Hepatocyte (in vitro differentiated cells): ENCODE measurements at regions not wholly inside any gene's neighbourhood (a gene's known extent, or its start where the extent isn't known, plus 50 kb on each side); places are given as distances from the start of the nearest gene placed in this dataset.
"Not testable (repeated sequence)": the region's sequence is repeated elsewhere in the genome, so short reads cannot be mapped to it uniquely, and the experiment has no call there.

Experiments used
- DNase-seq: peaks from one replicate; pipeline ENCODE4 v3.0.0-alpha.2; 2016; ENCODE audit warnings: low spot score
- H2AFZ ChIP-seq: fragments of 200-600 bp; sonication (generic); 2 replicates; pipeline ENCODE4 v1.6.0; 2016; ENCODE audit warnings: antibody characterized with exemption, mild to moderate bottlenecking
- H3K27ac ChIP-seq: fragments of 200-600 bp; sonication (generic); 2 replicates; pipeline ENCODE4 v1.5.1; 2016; ENCODE audit warnings: mild to moderate bottlenecking
- H3K27me3 ChIP-seq: fragments of 200-600 bp; sonication (generic); 2 replicates; pipeline ENCODE4 v1.6.1; 2016
- H3K36me3 ChIP-seq: fragments of 200-600 bp; sonication (generic); replicated peaks from 2 replicates; pipeline ENCODE4 v1.5.1; 2016; ENCODE audit warnings: low read depth; ENCODE audit not compliant: insufficient read depth
- H3K4me1 ChIP-seq: fragments of 200-600 bp; sonication (generic); 2 replicates; pipeline ENCODE4 v1.5.1; 2016; ENCODE audit warnings: mild to moderate bottlenecking, moderate library complexity; ENCODE audit not compliant: insufficient read depth
- H3K4me2 ChIP-seq: fragments of 200-600 bp; sonication (generic); 2 replicates; pipeline ENCODE4 v1.6.0; 2016
- H3K4me3 ChIP-seq: fragments of 200-600 bp; sonication (generic); 2 replicates; pipeline ENCODE4 v1.5.1; 2016; ENCODE audit warnings: mild to moderate bottlenecking
- H3K79me2 ChIP-seq: fragments of 200-600 bp; sonication (generic); 2 replicates; pipeline ENCODE4 v1.6.0; 2017; ENCODE audit warnings: mild to moderate bottlenecking
- H3K9me2 ChIP-seq: fragments of 200-600 bp; sonication (generic); replicated peaks from 2 replicates; pipeline ENCODE4 v1.6.0; 2017; ENCODE audit warnings: mild to moderate bottlenecking; ENCODE audit not compliant: insufficient read depth
- H3K9me3 ChIP-seq: fragments of 200-600 bp; sonication (generic); 2 replicates; pipeline ENCODE4 v1.5.1; 2016; ENCODE audit warnings: low read depth, mild to moderate bottlenecking
- H4K20me1 ChIP-seq: fragments of 200-600 bp; sonication (generic); 2 replicates; pipeline ENCODE4 v1.6.0; 2016; ENCODE audit warnings: mild to moderate bottlenecking; ENCODE audit not compliant: insufficient read depth, poor library complexity, severe bottlenecking
- EZH2 ChIP-seq: fragments of 200-600 bp; sonication (generic); IDR thresholded peaks from 2 replicates; pipeline ENCODE4 v1.6.1; 2016; ENCODE audit warnings: antibody characterized with exemption, mild to moderate bottlenecking, borderline replicate concordance
- EZH2phosphoT487 ChIP-seq: fragments of 200-600 bp; sonication (generic); IDR thresholded peaks from one replicate; pipeline ENCODE4 v1.6.1; 2018; ENCODE audit warnings: antibody characterized with exemption, mild to moderate bottlenecking, low read depth, moderate library complexity; ENCODE audit not compliant: unreplicated experiment, severe bottlenecking
- WGBS: methylation state at CpG from one replicate; pipeline ENCODE4 v1.1.6; 2016; ENCODE audit warnings: low lambda C conversion rate; ENCODE audit errors: missing lambda C conversion rate; 5-methylcytosine and 5-hydroxymethylcytosine counted together
- TF ChIP-seq, protein P1 (sequence below): fragments of 200-600 bp; sonication (generic); IDR thresholded peaks from 2 replicates; pipeline ENCODE4 v1.5.1; 2016; ENCODE audit warnings: antibody characterized with exemption, mild to moderate bottlenecking; ENCODE audit not compliant: poor library complexity

DNA sequence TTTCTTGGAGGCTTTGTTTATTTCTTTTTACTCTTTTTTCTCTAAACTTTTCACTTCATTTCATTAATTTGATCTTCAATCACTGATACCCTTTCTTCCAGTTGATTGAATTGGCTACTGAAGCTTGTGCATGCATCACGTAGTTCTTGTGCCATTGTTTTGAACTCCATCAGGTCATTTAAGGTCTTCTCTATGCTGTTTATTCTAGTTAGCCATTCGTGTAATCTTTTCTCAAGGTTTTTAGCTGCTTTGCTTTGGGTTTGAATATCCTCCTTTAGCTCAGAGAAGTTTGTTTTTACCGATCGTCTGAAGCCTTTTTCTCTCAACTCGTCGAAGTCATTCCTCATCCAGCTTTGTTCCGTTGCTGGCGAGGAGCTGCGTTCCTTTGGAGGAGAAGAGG is 189.9 kb downstream of the TTC6 start:
- not testable (repeated sequence) for H3K36me3 ChIP-seq, H3K27me3 ChIP-seq, H4K20me1 ChIP-seq, H3K9me3 ChIP-seq, H3K79me2 ChIP-seq, H2AFZ ChIP-seq, H3K27ac ChIP-seq, DNase-seq, H3K4me1 ChIP-seq, H3K4me3 ChIP-seq, H3K9me2 ChIP-seq, H3K4me2 ChIP-seq
- WGBS, result 86% methylated on average over 9 of the region's 9 CpGs

DNA sequence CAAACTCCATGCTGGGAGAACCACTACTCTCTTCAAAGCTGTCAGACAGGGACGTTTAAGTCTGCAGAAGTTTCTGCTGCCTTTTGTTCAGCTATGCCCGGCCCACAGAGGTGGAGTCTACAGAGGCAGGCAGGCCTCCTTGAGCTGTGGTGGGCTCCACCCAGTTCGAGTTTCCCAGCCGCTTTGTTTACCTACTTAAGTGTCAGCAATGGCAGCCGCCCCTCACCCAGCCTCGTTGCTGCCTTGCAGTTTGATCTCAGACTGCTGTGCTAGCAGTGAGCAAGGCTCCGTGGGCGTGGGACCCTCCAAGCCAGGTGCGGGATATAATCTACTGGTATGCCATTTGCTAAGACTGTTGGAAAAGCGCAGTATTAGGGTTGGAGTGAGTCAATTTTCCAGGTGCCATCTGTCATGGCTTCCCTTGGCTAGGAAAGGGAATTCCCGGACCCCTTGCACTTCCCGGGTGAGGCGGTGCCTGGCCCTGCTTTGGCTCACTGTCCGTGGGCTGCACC is 190.7 kb downstream of the TTC6 start:
- H2AFZ ChIP-seq, H3K4me2 ChIP-seq, H4K20me1 ChIP-seq, H3K36me3 ChIP-seq, H3K9me2 ChIP-seq, H3K4me3 ChIP-seq, H3K4me1 ChIP-seq, H3K27me3 ChIP-seq, H3K27ac ChIP-seq, DNase-seq, H3K9me3 ChIP-seq, H3K79me2 ChIP-seq: not testable (repeated sequence)
- WGBS, result 86% methylated on average over 14 of the region's 14 CpGs

DNA sequence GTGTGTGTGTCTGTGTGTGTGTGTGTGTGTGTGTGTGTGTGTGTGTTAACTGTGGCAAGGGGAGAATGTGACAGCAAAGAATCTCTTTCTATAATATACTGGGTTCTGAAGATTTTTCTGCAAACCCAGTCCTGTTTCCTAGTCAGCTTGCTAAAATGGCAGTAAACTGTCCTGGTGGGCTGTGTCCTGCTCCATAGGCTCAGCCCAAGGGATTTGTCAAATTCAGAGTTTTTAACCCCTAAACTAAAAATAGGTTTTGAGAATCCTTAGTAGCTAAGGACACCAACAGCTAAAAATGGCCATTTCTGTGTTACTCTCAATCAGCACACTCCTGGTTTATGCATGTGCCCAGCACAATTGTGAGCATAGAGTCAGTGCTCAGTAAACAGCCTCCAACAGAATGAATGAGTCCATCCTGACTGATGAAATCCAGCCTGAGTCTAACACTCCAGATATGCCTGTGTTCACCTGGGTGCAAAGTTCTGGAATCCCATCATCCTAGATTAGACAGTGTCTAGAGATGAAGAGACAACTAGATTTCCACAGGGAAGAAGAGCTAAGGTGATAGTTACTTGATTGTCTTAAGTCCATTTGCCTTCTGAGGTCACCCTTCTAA is 192.6 kb downstream of the TTC6 start:
- Histone ChIP-seq H3K36me3 (no peaks in the 10 kb centered on the region), H3K4me3 (no peak overlapping the region), H3K9me3 (no peaks in the 10 kb centered on the region), H3K9me2 (no peaks in the 10 kb centered on the region), H3K27me3 (no peaks in the 10 kb centered on the region), H3K4me2 (no peak overlapping the region), H4K20me1 (no peaks in the 10 kb centered on the region), H2AFZ (no peak overlapping the region), H3K4me1 (no peaks in the 10 kb centered on the region), H3K27ac (no peak overlapping the region), H3K79me2 (no peaks in the 10 kb centered on the region)
- TF ChIP-seq, protein P1, sequence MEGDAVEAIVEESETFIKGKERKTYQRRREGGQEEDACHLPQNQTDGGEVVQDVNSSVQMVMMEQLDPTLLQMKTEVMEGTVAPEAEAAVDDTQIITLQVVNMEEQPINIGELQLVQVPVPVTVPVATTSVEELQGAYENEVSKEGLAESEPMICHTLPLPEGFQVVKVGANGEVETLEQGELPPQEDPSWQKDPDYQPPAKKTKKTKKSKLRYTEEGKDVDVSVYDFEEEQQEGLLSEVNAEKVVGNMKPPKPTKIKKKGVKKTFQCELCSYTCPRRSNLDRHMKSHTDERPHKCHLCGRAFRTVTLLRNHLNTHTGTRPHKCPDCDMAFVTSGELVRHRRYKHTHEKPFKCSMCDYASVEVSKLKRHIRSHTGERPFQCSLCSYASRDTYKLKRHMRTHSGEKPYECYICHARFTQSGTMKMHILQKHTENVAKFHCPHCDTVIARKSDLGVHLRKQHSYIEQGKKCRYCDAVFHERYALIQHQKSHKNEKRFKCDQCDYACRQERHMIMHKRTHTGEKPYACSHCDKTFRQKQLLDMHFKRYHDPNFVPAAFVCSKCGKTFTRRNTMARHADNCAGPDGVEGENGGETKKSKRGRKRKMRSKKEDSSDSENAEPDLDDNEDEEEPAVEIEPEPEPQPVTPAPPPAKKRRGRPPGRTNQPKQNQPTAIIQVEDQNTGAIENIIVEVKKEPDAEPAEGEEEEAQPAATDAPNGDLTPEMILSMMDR, result no peak
- TF ChIP-seq EZH2, result no peak
- no peak for TF ChIP-seq EZH2phosphoT487
- no peak for DNase-seq

DNA sequence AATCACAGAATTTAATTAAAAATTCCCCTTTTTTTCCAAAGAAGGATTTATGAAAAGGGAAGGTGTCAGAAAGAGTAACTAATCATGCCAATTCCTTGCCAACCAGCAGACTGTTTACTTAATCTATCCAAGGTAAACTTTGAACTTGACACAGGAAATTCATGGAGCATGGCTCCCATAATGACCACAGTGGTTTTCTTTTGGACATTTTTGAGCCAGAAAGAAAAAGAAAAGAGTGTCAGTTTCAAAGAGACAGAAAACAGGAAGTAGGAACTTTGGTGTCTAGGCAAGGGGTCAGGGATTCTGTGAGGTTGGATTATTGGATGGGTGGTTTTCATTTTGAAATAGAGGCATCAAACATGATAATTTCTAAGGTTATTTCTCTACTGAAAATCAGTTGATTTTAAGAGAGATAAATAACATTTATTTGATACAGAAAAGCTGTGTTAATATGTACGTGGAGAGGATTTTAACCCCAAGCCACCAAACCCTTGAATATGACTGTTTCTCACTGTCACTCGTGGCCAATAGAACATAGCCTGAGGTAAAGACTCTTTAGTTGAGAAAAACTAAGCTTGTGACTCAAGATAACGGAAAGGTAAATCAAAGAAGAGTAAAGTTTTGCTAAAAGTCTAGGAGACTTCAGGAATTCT is 196.1 kb downstream of the TTC6 start:
- H3K4me2 ChIP-seq, result no peak overlapping the region
- 74% methylated on average over 3 of the region's 3 CpGs for WGBS
- no peak for DNase-seq

DNA sequence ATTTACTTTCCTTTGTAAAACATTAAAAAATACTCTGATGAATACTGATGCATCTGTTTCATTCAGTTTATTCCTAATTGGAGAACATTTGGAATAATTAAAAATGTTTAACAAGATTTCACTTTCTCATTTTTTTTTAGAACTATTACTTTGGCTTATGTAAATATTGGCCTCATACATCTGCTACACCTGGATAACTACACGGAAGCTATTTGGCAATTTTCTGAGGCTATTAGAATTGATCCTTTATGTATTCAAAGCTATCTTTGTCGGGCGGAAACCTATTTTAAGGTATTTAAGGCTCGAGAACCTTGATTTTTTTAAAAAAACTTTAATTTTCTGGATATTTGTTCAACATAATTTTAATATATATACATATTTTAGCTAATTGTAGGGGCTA is 196.7 kb downstream of the TTC6 start:
- no peaks in the 10 kb centered on the region for H3K27me3 ChIP-seq
- H3K9me2 ChIP-seq, result no peaks in the 10 kb centered on the region
- TF ChIP-seq EZH2 (no peak), EZH2phosphoT487 (no peak)
- TF ChIP-seq, protein P1, result no peak
- H3K4me1 ChIP-seq, result no peaks in the 10 kb centered on the region
- no peak overlapping the region for H3K4me2 ChIP-seq
- no peak overlapping the region for H3K4me3 ChIP-seq
- 68% methylated on average over 4 of the region's 4 CpGs for WGBS
- no peaks in the 10 kb centered on the region for H3K79me2 ChIP-seq
- no peaks in the 10 kb centered on the region for H3K36me3 ChIP-seq
- H3K27ac ChIP-seq, result no peak overlapping the region
- H2AFZ ChIP-seq, result no peak overlapping the region
- DNase-seq, result no peak
- no peaks in the 10 kb centered on the region for H4K20me1 ChIP-seq
- H3K9me3 ChIP-seq, result no peaks in the 10 kb centered on the region

More for the DNA sequence above, 196.1 kb downstream of the TTC6 start:
- Histone ChIP-seq H4K20me1 (no peaks in the 10 kb centered on the region), H3K27me3 (no peaks in the 10 kb centered on the region), H3K9me3 (no peaks in the 10 kb centered on the region), H3K4me1 (no peaks in the 10 kb centered on the region), H3K36me3 (no peaks in the 10 kb centered on the region), H3K79me2 (no peaks in the 10 kb centered on the region), H3K4me3 (no peak overlapping the region), H3K27ac (no peak overlapping the region), H2AFZ (no peak overlapping the region), H3K9me2 (no peaks in the 10 kb centered on the region)
- TF ChIP-seq EZH2 (no peak), EZH2phosphoT487 (no peak)
